Retinal pigment epithelial cell (primary cell): ENCODE measurements at regions not wholly inside any gene's neighbourhood (a gene's known extent, or its start where the extent isn't known, plus 50 kb on each side); places are given as distances from the start of the nearest gene placed in this dataset.

Experiments
- DNase-seq: peaks from one replicate; pipeline ENCODE4 v3.0.0-alpha.2; 2010; ENCODE audit warnings: low read depth
- H3K4me3 ChIP-seq: 2 replicates; pipeline ENCODE4 v1.5.1; 2011; ENCODE audit warnings: mild to moderate bottlenecking, low read length, control low read depth, moderate library complexity
- CTCF ChIP-seq: conservative IDR thresholded peaks from 2 replicates; pipeline ENCODE4 v1.5.1; 2011; ENCODE audit warnings: low read depth, low read length, control low read depth, inconsistent platforms

- no peak for TF ChIP-seq CTCF
- no peak overlapping the region for H3K4me3 ChIP-seq
- no peak for DNase-seq
These were observed 926.6 kb upstream of the MBL2 start for GRCh38 chr10:53699231-53699630.

GRCh38 chr10:53697038-53697437, 924.5 kb upstream of the MBL2 start:
- peak; percentile 83 for DNase-seq

GRCh38 chr10:53690524-53691240, 918.1 kb upstream of the MBL2 start:
- DNase-seq: no peak
- H3K4me3 ChIP-seq: no peak overlapping the region
- TF ChIP-seq CTCF: no peak

More at GRCh38 chr10:53697038-53697437, 924.5 kb upstream of the MBL2 start:
- H3K4me3 ChIP-seq: no peak overlapping the region
- TF ChIP-seq CTCF: no peak

GRCh38 chr10:53687800-53688199, 915.2 kb upstream of the MBL2 start:
- no peak for TF ChIP-seq CTCF
- H3K4me3 ChIP-seq: no peak overlapping the region
- peak; percentile 64 for DNase-seq

GRCh38 chr10:53682885-53683284, 910.3 kb upstream of the MBL2 start:
- no peak for DNase-seq
- TF ChIP-seq CTCF: no peak
- no peak overlapping the region for H3K4me3 ChIP-seq

- TF ChIP-seq CTCF: no peak
- no peak overlapping the region for H3K4me3 ChIP-seq
- DNase-seq: no peak
These were observed 909.9 kb upstream of the MBL2 start for GRCh38 chr10:53682458-53682857.

GRCh38 chr10:53679666-53680065, 907.1 kb upstream of the MBL2 start:
- no peak for DNase-seq
- no peak overlapping the region for H3K4me3 ChIP-seq
- TF ChIP-seq CTCF: no peak
